Esophagus muscularis mucosa (tissue), 4 donors: ENCODE measurements at regions not wholly inside any gene's neighbourhood (a gene's known extent, or its start where the extent isn't known, plus 50 kb on each side); places are given as distances from the start of the nearest gene placed in this dataset.

Experiments
- DNase-seq: peaks from one replicate; pipeline ENCODE4 v3.0.0-alpha.2; 2017; ENCODE audit errors: extremely low spot score
- H3K27ac ChIP-seq, 4 donors: fragments of 200-600 bp; sonication (generic); replicated peaks in 1 of 4; 1 replicate in 3 of 4; 2 replicates in 1 of 4; pipeline ENCODE4 v1.5.1; 2016 to 2019; ENCODE audit warnings: mild to moderate bottlenecking in 1 of 4
- H3K27me3 ChIP-seq, 4 donors: fragments of 200-600 bp; sonication (generic); one replicate each; pipeline versions ENCODE4 v1.5.1 to v1.6.0; 2016 to 2019
- H3K36me3 ChIP-seq, 4 donors: fragments of 200-600 bp; sonication (generic); one replicate each; pipeline ENCODE4 v1.5.1; 2016 to 2019
- H3K4me1 ChIP-seq, 4 donors: fragments of 200-600 bp; sonication (generic); one replicate each; pipeline ENCODE4 v1.5.1; 2016 to 2019
- H3K4me3 ChIP-seq, 4 donors: fragments of 200-600 bp; sonication (generic); 1 replicate in 2 of 4; 2 replicates in 2 of 4; pipeline ENCODE4 v1.5.1; 2016 to 2019; ENCODE audit warnings: mild to moderate bottlenecking in 4 of 4, moderate library complexity in 1 of 4
- H3K9me3 ChIP-seq, 4 donors: fragments of 200-600 bp; sonication (generic); 1 replicate in 3 of 4; 2 replicates in 1 of 4; pipeline ENCODE4 v1.5.1; 2016 to 2019
- EP300 ChIP-seq: sonication (generic); formaldehyde crosslinking; IDR thresholded peaks from one replicate; pipeline ENCODE4 v1.6.1; 2017; ENCODE audit warnings: antibody characterized with exemption
- POLR2A ChIP-seq: fragments of 450-650 bp; IDR thresholded peaks from one replicate; pipeline ENCODE4 v1.6.1; 2017; ENCODE audit warnings: antibody characterized with exemption, moderate library complexity, mild to moderate bottlenecking, low read depth
- POLR2AphosphoS5 ChIP-seq, 2 donors: sonication (generic); formaldehyde crosslinking; IDR thresholded peaks; one replicate each; pipeline ENCODE4 v1.6.1; 2017; ENCODE audit warnings: antibody characterized with exemption in 2 of 2
- WGBS: methylation state at CpG from one replicate; pipeline ENCODE4 v1.1.5; 2018; 5-methylcytosine and 5-hydroxymethylcytosine counted together
- intact Hi-C: fragments of 100-400 bp; cut with DNase I; formaldehyde crosslinking; loops from one replicate; pipeline ENCODE4 v1.15.1; 2023
- small RNA-seq, 3 donors: library from RNA; depleted of rRNA; stranded (forward); fragments of <200 nt; gene quantifications; one replicate each; pipeline ENCODE3, GENCODE V24; 2016
- TF ChIP-seq, protein P1 (sequence below), 3 experiments: fragments of 200-600 bp in 2 of 3; fragments of 450-650 bp in 1 of 3; sonication (generic) in 2 of 3; IDR thresholded peaks; one replicate each; pipeline ENCODE4 v1.5.1; 2017 to 2019; ENCODE audit warnings: antibody characterized with exemption in 3 of 3, mild to moderate bottlenecking in 2 of 3, moderate library complexity in 1 of 3

DNA sequence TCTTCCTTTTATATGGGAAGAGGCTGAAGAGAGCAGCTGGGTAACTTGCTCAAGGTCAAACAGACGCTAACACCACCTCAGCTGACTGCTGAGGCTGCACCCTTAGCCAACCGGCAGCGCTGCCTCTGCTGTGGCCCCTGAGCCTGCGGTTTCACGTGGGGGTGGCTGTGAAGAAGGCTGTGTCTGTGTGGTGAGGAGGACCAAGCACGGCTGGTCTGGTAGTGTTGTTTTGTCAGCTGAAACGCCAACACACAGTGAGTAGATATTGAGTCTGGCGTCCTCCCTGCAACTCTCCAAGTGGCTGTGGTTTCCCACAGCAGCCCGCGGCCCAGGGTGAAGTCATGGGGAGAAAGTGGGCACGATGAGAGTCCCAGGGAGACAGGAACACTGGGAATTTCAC is 69.6 kb downstream of the THNSL2 start:
- Histone ChIP-seq H3K4me3 (no peak overlapping the region), H3K27me3 (no peaks in the 10 kb centered on the region), H3K36me3 (no peaks in the 10 kb centered on the region), H3K9me3 (peaks cover 0 to 4% (median 0%) of the 10 kb centered on the region in 4 donors), H3K4me1 (no peaks in the 10 kb centered on the region), H3K27ac (no peak overlapping the region)
- 80% methylated on average over 9 of the region's 11 CpGs for WGBS
- DNase-seq = no peak
- no peak for TF ChIP-seq POLR2A
- TF ChIP-seq, protein P1, sequence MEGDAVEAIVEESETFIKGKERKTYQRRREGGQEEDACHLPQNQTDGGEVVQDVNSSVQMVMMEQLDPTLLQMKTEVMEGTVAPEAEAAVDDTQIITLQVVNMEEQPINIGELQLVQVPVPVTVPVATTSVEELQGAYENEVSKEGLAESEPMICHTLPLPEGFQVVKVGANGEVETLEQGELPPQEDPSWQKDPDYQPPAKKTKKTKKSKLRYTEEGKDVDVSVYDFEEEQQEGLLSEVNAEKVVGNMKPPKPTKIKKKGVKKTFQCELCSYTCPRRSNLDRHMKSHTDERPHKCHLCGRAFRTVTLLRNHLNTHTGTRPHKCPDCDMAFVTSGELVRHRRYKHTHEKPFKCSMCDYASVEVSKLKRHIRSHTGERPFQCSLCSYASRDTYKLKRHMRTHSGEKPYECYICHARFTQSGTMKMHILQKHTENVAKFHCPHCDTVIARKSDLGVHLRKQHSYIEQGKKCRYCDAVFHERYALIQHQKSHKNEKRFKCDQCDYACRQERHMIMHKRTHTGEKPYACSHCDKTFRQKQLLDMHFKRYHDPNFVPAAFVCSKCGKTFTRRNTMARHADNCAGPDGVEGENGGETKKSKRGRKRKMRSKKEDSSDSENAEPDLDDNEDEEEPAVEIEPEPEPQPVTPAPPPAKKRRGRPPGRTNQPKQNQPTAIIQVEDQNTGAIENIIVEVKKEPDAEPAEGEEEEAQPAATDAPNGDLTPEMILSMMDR (IDR thresholded peaks at IDR 0.05) = no peak
- no peak for TF ChIP-seq EP300
- TF ChIP-seq POLR2AphosphoS5 (IDR thresholded peaks at IDR 0.05) = no peak
- intact Hi-C loops = no loop called here

DNA sequence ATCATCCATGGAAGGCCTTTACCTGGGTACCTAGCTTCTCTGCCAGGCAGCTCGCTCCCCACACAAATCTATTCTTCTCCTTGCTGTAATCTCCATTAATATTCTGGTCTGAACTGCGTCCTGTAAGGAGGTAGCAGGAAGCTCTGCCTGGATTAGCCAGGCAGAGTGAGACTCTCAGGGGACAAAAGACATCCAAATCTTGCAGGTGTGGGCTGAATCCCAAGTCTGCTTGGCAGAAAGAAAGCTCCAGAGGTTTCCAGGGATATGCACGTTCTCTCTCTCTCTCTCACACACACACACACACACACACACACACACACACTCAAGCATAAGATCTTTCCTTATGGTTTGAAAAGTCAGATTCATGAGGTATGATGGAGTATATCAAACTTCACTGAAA is 66.5 kb downstream of the THNSL2 start:
- no peak for TF ChIP-seq EP300
- no peak for TF ChIP-seq POLR2A
- TF ChIP-seq, protein P1 (IDR thresholded peaks at IDR 0.05) = no peak
- TF ChIP-seq POLR2AphosphoS5 (IDR thresholded peaks at IDR 0.05) = no peak
- intact Hi-C loops = no loop called here
- Histone ChIP-seq H3K27ac (no peak overlapping the region), H3K4me3 (no peak overlapping the region), H3K9me3 (no peaks in the 10 kb centered on the region), H3K27me3 (no peaks in the 10 kb centered on the region), H3K4me1 (no peaks in the 10 kb centered on the region), H3K36me3 (no peaks in the 10 kb centered on the region)
- 74% methylated on average over 3 of the region's 3 CpGs for WGBS
- no peak for DNase-seq

Small RNA genes in the stretch of these regions (small RNA-seq; reads per million reads assigned to genes)
- 0 reads per million in 3 donors for gene RF00026
- 0 reads per million in 3 donors for gene RNU6-1168P
